Neural progenitor cell (in vitro differentiated cells): ENCODE measurements at regions not wholly inside any gene's neighbourhood (a gene's known extent, or its start where the extent isn't known, plus 50 kb on each side); places are given as distances from the start of the nearest gene placed in this dataset.

Source experiments
- EZH2 ChIP-seq: fragments of 200-600 bp; sonication (generic); IDR thresholded peaks from 2 replicates; pipeline ENCODE4 v1.6.1; 2017; ENCODE audit warnings: antibody characterized with exemption, mild to moderate bottlenecking, moderate library complexity
- TF ChIP-seq, protein P1 (sequence below): fragments of 200-600 bp; sonication (generic); IDR thresholded peaks from 2 replicates; pipeline ENCODE4 v1.5.1; 2017; ENCODE audit warnings: antibody characterized with exemption, mild to moderate bottlenecking

DNA sequence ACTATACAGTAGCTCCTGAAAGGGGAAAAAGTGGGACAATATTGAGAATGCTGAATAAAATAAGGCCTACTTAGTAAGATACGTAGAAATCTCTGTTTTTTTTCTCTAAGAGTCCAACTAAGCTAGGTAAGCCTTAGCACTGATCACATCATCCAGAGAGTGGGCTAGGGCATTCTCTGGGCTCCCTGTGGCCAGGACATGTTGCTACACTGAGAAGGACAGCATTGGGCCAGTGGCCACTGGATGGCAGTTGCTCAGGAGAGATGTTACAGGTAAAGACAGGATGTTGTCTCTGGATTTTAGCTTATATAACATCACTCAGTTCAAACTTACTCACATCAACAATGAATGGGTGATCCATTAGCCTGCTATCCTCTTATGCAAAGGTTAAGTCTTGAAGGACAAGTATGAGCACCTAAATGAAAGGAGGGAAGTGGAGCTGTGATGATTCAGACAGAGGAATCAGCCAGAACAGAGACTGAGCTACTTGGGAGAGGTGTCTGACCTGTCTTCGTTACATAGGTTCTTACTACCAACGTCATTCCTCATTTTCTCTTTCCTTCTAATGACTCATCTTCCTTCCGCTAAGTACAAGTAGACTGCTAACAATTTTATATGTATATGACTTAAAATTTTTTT is 226.6 kb upstream of the ADCY2 start:
- TF ChIP-seq, protein P1, sequence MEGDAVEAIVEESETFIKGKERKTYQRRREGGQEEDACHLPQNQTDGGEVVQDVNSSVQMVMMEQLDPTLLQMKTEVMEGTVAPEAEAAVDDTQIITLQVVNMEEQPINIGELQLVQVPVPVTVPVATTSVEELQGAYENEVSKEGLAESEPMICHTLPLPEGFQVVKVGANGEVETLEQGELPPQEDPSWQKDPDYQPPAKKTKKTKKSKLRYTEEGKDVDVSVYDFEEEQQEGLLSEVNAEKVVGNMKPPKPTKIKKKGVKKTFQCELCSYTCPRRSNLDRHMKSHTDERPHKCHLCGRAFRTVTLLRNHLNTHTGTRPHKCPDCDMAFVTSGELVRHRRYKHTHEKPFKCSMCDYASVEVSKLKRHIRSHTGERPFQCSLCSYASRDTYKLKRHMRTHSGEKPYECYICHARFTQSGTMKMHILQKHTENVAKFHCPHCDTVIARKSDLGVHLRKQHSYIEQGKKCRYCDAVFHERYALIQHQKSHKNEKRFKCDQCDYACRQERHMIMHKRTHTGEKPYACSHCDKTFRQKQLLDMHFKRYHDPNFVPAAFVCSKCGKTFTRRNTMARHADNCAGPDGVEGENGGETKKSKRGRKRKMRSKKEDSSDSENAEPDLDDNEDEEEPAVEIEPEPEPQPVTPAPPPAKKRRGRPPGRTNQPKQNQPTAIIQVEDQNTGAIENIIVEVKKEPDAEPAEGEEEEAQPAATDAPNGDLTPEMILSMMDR, result no peak
- TF ChIP-seq EZH2, result no peak
